ENCODE measurements at regions not wholly inside any gene's neighbourhood (a gene's known extent, or its start where the extent isn't known, plus 50 kb on each side); places are given as distances from the start of the nearest gene placed in this dataset.

- Histone ChIP-seq H3K27me3 (replicated peaks; ENCODE audit: insufficient read depth, low read depth, low read length, poor library complexity) (peaks cover 6% of the 10 kb centered on the region), H3K4me3 (ENCODE audit: low read depth, low read length, poor library complexity, severe bottlenecking) (peak overlapping the region; percentile 41), H3K9me3 (ENCODE audit: low read depth, low read length, poor library complexity, severe bottlenecking) (no peaks in the 10 kb centered on the region), H3K4me1 (ENCODE audit: insufficient read depth, low read length, poor library complexity, severe bottlenecking) (peaks cover 19% of the 10 kb centered on the region), H3K27ac (ENCODE audit: low read depth, low read length, poor library complexity, severe bottlenecking) (peak overlapping the region; percentile 62), H3K36me3 (ENCODE audit: insufficient read depth, low read length, poor library complexity, severe bottlenecking) (no peaks in the 10 kb centered on the region)
- intact Hi-C loops (cut with micrococcal nuclease; ENCODE audit: unreplicated experiment): loop anchor here (2.0 kb wide), 1 partner anchor 631 kb away; no protein-coding TSS in a partner anchor
- ChIA-PET POLR2A (ENCODE audit: low non-redundant PET) (no interaction called here), CTCF (interaction anchor here (0.8 kb wide), 1 partner anchor 631 kb away, joined by 3 read pairs; no protein-coding TSS in a partner anchor)
- DNase-seq (ENCODE audit: low spot score): peak; percentile 31
- TF ChIP-seq EZH2 (IDR thresholded peaks at IDR 0.05; ENCODE audit: borderline replicate concordance, low read depth, low read length, poor library complexity, severe bottlenecking) (no peak), CTCF (conservative IDR thresholded peaks at IDR 0.05; ENCODE audit: low read depth, low read length) (no peak)
- BruUV-seq (replicated peaks): no TSS peak
Measured at GRCh38 chr2:118223992-118224894, 136.0 kb downstream of the INSIG2 start.

GRCh38 chr2:118223511-118223991 lies 135.3 kb downstream of the INSIG2 start:
- no TSS peak for BruUV-seq (replicated peaks)
- H3K27me3 ChIP-seq (replicated peaks; ENCODE audit: insufficient read depth, low read depth, low read length, poor library complexity): peaks cover 6% of the 10 kb centered on the region
- POLR2A ChIA-PET (ENCODE audit: low non-redundant PET): no interaction called here

More at GRCh38 chr2:118223511-118223991, 135.3 kb downstream of the INSIG2 start:
- CTCF ChIA-PET: interaction anchor here (0.8 kb wide), 1 partner anchor 632 kb away, joined by 3 read pairs; no protein-coding TSS in a partner anchor
- intact Hi-C loops (cut with micrococcal nuclease; ENCODE audit: unreplicated experiment): loop anchor here (2.0 kb wide), 1 partner anchor 631 kb away; no protein-coding TSS in a partner anchor
- DNase-seq (ENCODE audit: low spot score): peak; percentile 30
- no peaks in the 10 kb centered on the region for H3K9me3 ChIP-seq (ENCODE audit: low read depth, low read length, poor library complexity, severe bottlenecking)
- no peaks in the 10 kb centered on the region for H3K36me3 ChIP-seq (ENCODE audit: insufficient read depth, low read length, poor library complexity, severe bottlenecking)
- H3K4me1 ChIP-seq (ENCODE audit: insufficient read depth, low read length, poor library complexity, severe bottlenecking): peaks cover 19% of the 10 kb centered on the region
- no peak for TF ChIP-seq EZH2 (IDR thresholded peaks at IDR 0.05; ENCODE audit: borderline replicate concordance, low read depth, low read length, poor library complexity, severe bottlenecking)
- TF ChIP-seq CTCF (conservative IDR thresholded peaks at IDR 0.05; ENCODE audit: low read depth, low read length): no peak
- peak overlapping the region; percentile 62 for H3K27ac ChIP-seq (ENCODE audit: low read depth, low read length, poor library complexity, severe bottlenecking)
- peak overlapping the region; percentile 41 for H3K4me3 ChIP-seq (ENCODE audit: low read depth, low read length, poor library complexity, severe bottlenecking)

Measured in A673 (cell line).